Fibroblast of lung (primary cell): ENCODE measurements at regions not wholly inside any gene's neighbourhood (a gene's known extent, or its start where the extent isn't known, plus 50 kb on each side); places are given as distances from the start of the nearest gene placed in this dataset.

ENCODE experiments used
- CTCF ChIP-seq, 2 donors: IDR thresholded peaks in 1 of 2; conservative IDR thresholded peaks in 1 of 2; 1 replicate in 1 of 2; 2 replicates in 1 of 2; pipeline ENCODE4 v1.5.1; 2011 to 2012; ENCODE audit warnings: low read length in 2 of 2, control low read depth in 1 of 2, inconsistent platforms in 1 of 2, low read depth in 1 of 2, mild to moderate bottlenecking in 1 of 2
- EZH2 ChIP-seq: IDR thresholded peaks from 2 replicates; pipeline ENCODE4 v1.5.1; 2012; ENCODE audit warnings: low read length, control low read depth, mild to moderate bottlenecking; ENCODE audit errors: missing control alignments

- TF ChIP-seq EZH2 (no peak), CTCF (conservative IDR thresholded peaks at IDR 0.05 in 1 of 2, IDR thresholded peaks at IDR 0.05 in 1 of 2; ENCODE audit: low read depth in 1 of 2, low read length in 2 of 2) (no peak)
Measured at GRCh38 chr22:47284360-47284759, 521.9 kb downstream of the TBC1D22A start.
